IPS DF 4.7 (cell line): ENCODE measurements at regions not wholly inside any gene's neighbourhood (a gene's known extent, or its start where the extent isn't known, plus 50 kb on each side); places are given as distances from the start of the nearest gene placed in this dataset.
"Not testable (repeated sequence)": the region's sequence is repeated elsewhere in the genome, so short reads cannot be mapped to it uniquely, and the experiment has no call there.

Experiments used
- DNase-seq: peaks from one replicate; pipeline ENCODE4 v3.0.0-alpha.2; 2013; ENCODE audit warnings: low spot score; ENCODE audit errors: extremely low read depth

DNA sequence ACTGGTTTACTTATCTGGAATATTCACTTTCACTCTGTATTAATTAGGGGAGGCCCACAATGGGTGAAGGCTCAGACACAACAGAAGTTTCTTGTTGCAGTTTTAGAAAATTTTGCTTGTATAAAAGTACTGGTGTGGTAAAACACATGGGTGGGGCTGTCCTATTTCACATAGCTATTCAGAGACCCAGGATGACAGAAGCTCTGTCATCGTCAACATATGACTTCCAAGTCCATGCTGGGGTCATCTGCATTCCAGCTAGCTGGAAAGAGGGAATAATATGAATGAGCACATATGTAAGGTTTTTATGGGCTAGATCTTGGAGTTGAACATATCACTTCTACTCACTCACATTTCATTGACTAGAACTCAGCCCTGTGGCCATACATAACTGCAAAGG is 166.4 kb upstream of the KCTD3 start:
- DNase-seq, result no peak

- DNase-seq, result no peak
Measured at GRCh38 chr1:215402147-215402546, 165.0 kb upstream of the KCTD3 start.

DNA sequence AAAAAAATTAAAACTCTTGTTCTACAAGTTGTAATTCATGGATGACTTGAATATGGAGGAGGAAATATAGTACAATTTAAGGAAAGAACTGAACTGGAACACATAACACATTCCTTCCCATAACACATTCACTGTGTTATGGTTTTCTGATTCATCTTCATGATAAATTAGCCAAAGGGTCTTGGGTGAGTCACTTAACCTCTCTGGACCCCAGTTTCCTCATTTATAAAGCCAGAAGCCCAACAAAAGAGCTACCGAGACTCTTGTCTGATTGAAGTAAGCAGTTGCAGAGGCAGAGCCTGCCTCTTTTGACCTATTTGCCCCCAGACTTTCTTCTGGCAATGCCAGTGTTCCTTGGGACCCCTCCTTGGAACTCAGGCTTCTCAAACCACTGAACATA is 161.9 kb upstream of the KCTD3 start:
- no peak for DNase-seq

DNA sequence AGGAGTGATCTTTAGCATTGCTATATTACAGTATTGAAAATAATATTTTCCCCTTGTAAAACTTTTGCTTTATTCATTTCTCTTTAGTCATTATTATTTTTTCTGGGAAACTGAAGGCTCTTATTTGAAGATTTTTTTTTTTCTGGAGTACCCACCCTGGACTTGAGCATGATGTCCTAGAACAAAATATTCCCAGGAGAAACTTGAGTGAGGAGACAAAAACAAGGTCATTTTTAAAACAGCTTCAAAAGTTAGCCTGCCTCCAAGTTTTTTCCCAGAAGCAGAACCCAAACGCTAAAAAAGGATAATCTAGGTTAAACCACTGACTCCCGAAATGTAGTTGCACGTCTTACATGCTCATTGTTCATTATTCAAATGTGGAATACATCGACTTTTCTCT is 160.2 kb upstream of the KCTD3 start:
- DNase-seq, result no peak

GRCh38 chr1:215407575-215407974 is 159.5 kb upstream of the KCTD3 start:
- DNase-seq, result no peak

GRCh38 chr1:215409546-215409945 is 157.6 kb upstream of the KCTD3 start:
- not testable (repeated sequence) for DNase-seq

DNA sequence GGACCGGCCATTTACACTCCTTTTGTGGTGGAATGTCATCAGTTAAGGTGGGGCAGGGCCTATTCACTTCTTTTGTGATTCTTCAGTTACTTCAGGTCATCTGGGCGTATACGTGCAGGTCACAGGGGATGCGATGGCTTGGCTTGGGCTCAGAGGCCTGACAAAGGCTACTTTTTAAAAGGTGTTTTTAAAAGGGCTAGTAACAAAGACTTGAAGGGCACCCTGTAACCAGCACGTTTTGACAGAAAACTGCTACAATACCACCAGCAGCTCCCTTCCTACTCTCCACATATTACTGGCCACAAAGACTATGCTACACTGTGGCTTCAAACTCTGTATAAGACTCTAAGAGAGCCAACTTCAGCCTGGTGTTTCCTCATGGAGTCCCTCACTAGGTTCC is 151.6 kb upstream of the KCTD3 start:
- not testable (repeated sequence) for DNase-seq

DNA sequence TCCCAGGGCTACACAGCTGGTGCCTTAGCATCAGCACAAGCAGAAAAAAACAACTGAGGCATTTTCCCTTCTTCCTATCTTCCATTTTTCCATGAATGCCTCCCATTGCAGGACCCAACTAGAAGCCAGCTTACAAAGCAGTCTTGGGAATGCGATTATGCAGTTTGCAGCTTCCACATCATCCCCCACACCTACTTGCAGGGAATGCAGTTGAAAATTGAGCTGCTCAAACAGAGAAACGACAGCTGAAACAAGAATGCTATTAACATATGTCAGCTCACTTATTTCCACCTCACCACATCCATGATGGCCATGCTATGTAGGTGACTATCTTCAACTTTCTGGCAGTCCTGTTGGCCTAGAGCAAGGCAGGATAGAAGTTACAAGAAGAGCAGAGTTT is 150.6 kb upstream of the KCTD3 start:
- DNase-seq, result no peak

DNA sequence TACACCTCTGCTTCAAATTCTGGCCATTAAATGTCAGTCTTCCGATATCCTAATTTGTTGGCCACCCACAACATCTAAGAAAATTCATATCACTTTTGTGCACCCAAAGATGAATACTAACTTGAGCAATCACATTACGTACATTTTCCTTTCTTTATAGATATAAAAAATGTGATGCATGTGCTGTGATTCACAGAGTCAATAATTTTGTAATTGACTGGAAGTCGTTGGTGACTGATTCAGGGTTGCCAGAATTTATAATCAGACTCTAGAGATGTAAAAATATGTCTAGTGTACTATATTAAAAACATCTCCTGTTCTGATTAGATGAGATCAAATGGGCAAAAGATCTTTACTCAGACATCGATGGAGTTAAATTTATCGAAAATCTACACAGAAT is 150.0 kb upstream of the KCTD3 start:
- DNase-seq, result no peak

- no peak for DNase-seq
Measured at GRCh38 chr1:215418876-215419447, 148.1 kb upstream of the KCTD3 start.

DNA sequence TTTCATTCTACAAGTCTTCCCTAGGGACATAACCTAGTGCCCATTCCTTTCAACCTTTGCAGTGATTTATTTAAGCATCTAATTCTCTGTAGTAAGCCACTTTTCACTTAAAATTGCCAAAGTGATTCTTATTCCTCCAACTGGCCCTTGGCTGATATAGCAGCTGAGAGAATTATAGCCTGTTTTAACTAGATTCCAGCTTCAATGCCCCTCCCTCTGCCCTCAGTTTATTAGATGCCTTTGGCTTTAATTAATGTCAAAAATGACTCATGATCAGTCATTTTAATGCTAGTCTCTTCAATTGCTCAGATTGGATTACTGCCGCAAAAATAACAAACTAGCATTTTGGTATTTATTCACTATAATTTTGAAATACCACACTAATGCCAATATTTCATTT is 145.4 kb upstream of the KCTD3 start:
- DNase-seq, result no peak

GRCh38 chr1:215423288-215423687 is 143.8 kb upstream of the KCTD3 start:
- DNase-seq, result no peak

GRCh38 chr1:215425138-215425537 is 142.0 kb upstream of the KCTD3 start:
- DNase-seq, result no peak

DNA sequence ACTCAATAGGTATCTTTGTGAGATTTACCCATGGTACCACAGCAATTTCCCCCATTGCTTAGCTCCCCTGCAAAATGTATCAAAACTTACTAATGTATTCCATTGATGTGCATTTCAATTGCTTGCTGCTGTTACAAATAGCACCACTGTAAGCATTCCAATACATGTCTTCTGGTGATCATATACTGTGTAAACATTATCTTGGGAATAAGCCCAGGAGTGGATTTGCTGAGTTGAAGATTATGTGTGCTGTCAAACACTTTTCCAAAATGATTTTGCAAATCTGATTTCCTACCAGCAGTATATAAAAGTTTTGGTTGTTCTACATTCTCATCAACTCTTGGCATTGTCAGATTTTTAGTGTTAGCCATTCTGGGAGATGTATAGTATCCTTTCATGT is 141.0 kb upstream of the KCTD3 start:
- DNase-seq, result no peak

- not testable (repeated sequence) for DNase-seq
Measured at GRCh38 chr1:215432483-215433227, 134.4 kb upstream of the KCTD3 start.

- no peak for DNase-seq
Measured at GRCh38 chr1:215433237-215433636, 133.9 kb upstream of the KCTD3 start.

DNA sequence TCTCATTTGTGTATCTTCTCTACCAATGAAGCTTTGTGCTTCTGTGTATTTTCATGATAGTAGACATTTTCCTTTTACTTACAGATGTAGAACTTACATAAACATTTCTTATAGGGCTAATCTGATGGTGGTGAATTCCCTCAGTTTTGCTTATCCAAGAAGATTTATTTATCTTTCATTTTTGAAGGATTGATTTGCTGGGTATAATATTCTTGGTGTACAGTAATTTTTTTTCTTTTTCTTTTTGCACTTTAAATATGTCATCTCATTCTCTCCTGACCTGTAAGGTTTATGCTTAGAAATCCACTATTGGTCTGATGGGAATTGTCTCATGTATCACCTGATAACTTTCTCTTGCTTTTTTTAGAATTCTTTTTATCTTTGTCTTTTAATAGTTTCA is 127.6 kb upstream of the KCTD3 start:
- no peak for DNase-seq

- DNase-seq, result no peak
Measured at GRCh38 chr1:215444715-215445414, 122.2 kb upstream of the KCTD3 start.

- DNase-seq, result not testable (repeated sequence)
Measured at GRCh38 chr1:215448014-215448413, 119.1 kb upstream of the KCTD3 start.

DNA sequence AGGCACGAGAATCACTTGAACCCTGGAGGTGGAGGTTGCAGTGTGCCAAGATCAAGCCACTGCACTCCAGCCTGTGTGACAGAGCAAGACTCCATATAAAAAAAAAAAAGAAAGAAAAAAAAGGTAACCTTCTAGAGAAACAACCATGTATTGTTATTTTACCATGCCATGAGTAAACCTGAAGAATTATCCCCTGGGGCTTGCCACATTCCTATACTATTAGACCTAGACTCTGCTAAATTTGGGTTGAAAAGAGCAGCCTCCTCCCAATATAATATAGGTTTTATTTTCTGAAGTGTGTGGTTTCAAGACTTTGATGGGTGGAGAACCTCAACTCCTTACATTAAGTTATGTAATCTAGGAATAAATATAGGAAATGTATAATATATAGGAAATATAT is 118.0 kb upstream of the KCTD3 start:
- DNase-seq, result not testable (repeated sequence)

- DNase-seq, result no peak
Measured at GRCh38 chr1:215453440-215453839, 113.7 kb upstream of the KCTD3 start.

- DNase-seq, result no peak
Measured at GRCh38 chr1:215457213-215457612, 109.9 kb upstream of the KCTD3 start.

- DNase-seq, result no peak
Measured at GRCh38 chr1:215458104-215458503, 109.0 kb upstream of the KCTD3 start.
